Peyer's patch (tissue), 4 donors: ENCODE measurements at regions not wholly inside any gene's neighbourhood (a gene's known extent, or its start where the extent isn't known, plus 50 kb on each side); places are given as distances from the start of the nearest gene placed in this dataset.

ENCODE experiments used
- POLR2A ChIP-seq, 2 donors: fragments of 450-650 bp; IDR thresholded peaks; one replicate each; pipeline ENCODE4 v1.5.1; 2017; ENCODE audit warnings: antibody characterized with exemption in 2 of 2, mild to moderate bottlenecking in 2 of 2, moderate library complexity in 2 of 2
- TF ChIP-seq, protein P1 (sequence below), 6 experiments: fragments of 450-650 bp in 4 of 6; fragments of 200-600 bp in 2 of 6; sonication (generic) in 1 of 6; IDR thresholded peaks; one replicate each; pipeline ENCODE4 v1.5.1; 2017 to 2019; ENCODE audit warnings: antibody characterized with exemption in 6 of 6, mild to moderate bottlenecking in 3 of 6, moderate library complexity in 1 of 6

DNA sequence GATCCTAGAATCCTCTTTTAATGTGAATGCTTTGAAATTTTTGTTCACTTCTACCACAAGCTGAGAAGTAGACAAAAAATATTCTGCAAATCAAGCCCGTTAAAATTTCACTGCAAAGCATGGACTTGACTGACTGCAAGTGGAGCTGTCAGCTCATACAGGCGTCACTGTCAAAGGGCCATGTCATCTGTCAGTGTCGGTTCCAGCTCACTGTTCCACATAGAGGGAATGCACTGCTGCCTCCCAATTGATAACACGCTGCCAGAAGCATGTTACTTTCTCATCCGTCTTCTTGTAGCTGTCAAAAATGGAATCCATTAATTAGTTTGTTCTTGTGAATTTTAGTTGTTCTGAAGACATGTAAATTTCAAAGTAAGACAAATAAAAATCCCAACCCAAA lies 50.4 kb upstream of the FBXL4 start:
- TF ChIP-seq, protein P1, sequence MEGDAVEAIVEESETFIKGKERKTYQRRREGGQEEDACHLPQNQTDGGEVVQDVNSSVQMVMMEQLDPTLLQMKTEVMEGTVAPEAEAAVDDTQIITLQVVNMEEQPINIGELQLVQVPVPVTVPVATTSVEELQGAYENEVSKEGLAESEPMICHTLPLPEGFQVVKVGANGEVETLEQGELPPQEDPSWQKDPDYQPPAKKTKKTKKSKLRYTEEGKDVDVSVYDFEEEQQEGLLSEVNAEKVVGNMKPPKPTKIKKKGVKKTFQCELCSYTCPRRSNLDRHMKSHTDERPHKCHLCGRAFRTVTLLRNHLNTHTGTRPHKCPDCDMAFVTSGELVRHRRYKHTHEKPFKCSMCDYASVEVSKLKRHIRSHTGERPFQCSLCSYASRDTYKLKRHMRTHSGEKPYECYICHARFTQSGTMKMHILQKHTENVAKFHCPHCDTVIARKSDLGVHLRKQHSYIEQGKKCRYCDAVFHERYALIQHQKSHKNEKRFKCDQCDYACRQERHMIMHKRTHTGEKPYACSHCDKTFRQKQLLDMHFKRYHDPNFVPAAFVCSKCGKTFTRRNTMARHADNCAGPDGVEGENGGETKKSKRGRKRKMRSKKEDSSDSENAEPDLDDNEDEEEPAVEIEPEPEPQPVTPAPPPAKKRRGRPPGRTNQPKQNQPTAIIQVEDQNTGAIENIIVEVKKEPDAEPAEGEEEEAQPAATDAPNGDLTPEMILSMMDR (IDR thresholded peaks at IDR 0.05) = no peak
- no peak for TF ChIP-seq POLR2A (IDR thresholded peaks at IDR 0.05)
